Suppressor macrophage treated with lipopolysaccharide for 1 hour (primary cell): ENCODE measurements at regions not wholly inside any gene's neighbourhood (a gene's known extent, or its start where the extent isn't known, plus 50 kb on each side); places are given as distances from the start of the nearest gene placed in this dataset.
"Not testable (repeated sequence)": the region's sequence is repeated elsewhere in the genome, so short reads cannot be mapped to it uniquely, and the experiment has no call there.

Experiments used
- DNase-seq, 3 donors: peaks; one replicate each; pipeline ENCODE4 v3.0.0-alpha.2; 2020 to 2022

DNA sequence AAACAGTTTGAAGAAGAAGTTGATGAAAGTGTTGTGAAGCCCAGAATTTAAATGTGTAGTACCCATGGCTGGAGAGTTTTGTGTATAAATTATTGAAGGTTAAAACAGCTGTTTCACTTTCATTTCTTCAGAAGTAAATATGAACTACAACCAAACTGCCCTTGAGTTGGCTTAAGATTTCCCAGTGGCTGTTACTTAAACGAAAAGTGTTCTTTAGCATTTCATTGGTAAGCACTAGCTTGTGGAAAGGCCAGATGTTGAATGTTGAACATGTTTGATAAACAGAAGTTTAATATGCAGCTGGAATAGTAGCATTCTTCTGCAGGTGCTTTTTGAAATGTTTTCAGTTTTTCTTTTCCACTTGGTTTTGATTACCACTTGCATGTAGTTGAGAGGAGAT is 83.2 kb upstream of the TNRC6B start:
- DNase-seq = peak; percentile 3 to 25 (median 13)

DNA sequence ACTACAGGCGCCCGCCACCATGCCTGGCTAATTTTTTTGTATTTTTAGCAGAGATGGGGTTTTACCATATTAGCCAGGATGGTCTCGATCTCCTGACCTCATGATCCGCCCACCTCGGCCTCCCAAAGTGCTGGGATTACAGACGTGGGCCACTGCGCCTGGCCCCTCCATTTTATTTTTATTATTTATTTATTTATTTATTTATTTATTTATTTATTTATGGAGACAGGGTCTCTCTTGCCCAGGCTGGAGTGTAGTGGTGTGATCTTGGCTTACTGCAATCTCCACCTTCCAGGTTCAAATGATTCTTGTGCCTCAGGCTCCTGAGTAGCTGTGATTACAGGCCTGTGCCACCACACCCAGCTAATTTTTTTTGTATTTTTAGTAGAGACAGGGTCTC is 77.8 kb upstream of the TNRC6B start:
- DNase-seq = not testable (repeated sequence)

DNA sequence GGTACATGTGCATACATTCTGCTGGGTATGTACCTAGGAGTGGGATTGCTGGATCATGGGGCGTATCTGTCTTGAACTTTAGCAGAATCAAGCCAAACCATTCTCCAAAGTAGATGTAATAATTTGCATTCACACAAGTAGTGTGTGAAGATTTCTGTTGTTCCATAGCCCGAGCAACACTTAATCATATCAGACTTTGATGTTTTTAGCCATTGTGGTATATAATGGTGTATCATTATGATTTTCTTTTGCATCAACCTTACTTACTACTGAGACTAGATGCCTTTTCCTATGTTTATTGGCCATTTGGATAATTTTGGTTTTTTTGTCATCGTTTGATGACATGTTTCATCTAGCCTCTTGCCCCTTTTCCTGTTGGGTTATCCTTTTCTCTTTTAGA is 72.0 kb upstream of the TNRC6B start:
- DNase-seq = no peak

DNA sequence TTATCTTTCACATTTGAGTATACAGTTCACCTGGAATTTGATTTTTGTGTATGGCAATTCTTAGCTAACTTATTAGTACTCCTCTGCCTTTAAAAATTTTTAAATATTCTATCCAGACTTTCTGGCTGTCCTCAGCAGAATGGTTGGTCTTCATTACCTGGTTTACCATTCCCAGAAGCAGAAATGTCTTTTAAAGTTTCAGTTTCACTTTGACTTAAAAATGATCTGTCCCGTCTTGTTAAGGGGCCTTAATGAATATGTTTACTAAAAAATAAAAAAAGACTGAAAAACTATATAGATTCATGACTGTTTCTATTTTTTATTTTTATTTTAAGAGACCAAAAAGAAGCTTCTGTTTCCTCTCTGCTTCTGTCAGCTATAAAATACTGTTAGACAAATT is 70.5 kb upstream of the TNRC6B start:
- peak; percentile 4 to 55 (median 24) for DNase-seq

GRCh38 chr22:40107851-40108378 is 69.8 kb upstream of the TNRC6B start:
- DNase-seq = peak in 1 of 3 donors; percentile 18

- DNase-seq = no peak
Measured at GRCh38 chr22:40108396-40108795, 69.3 kb upstream of the TNRC6B start.

GRCh38 chr22:40108926-40109325 is 68.8 kb upstream of the TNRC6B start:
- not testable (repeated sequence) for DNase-seq

DNA sequence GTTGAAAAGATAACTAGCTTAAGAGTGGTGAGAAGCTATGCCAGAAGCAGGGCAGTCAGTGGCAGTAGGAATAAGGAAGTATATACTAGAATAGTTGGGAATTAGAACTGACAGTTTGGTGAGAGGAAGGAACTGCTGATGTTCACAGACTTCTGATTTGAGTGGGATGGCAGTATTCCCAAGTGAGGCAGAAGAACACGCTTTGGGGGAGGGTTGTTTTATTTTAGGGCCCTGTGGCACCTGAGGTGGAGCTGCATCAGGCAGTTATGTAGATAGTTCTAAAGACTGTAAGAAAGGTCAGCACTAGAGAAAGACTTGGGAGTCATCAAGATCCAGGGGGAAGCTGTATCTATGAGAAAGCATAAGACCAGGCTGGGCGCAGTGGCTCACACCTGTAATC is 66.3 kb upstream of the TNRC6B start:
- peak; percentile 5 to 23 (median 19) for DNase-seq

- no peak for DNase-seq
Measured at GRCh38 chr22:40112595-40112994, 65.1 kb upstream of the TNRC6B start.

- no peak for DNase-seq
Measured at GRCh38 chr22:40113696-40114095, 64.0 kb upstream of the TNRC6B start.

GRCh38 chr22:40114411-40114810 is 63.3 kb upstream of the TNRC6B start:
- no peak for DNase-seq

- DNase-seq = no peak
Measured at GRCh38 chr22:40116496-40117200, 61.1 kb upstream of the TNRC6B start.

GRCh38 chr22:40118979-40119378 is 58.7 kb upstream of the TNRC6B start:
- no peak for DNase-seq

DNA sequence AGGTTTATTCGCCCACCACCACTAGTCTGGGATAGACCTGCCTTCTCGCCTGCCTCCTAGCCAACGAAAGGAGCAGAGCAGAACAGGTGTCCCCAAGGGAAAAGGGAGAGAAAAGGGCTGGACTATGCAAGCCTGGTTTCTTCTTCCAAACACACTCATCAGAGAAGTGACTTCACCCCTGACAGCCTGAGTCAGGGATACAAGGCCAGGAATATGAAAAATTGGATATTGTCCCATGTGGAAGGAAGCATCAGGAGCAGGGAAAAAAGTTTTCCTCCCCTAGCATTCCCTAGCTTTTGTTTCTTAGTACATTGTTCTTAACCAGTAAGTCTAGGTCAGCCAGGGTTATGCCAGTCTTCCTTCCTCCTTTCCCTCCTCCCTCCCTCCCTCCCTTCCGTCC is 56.9 kb upstream of the TNRC6B start:
- DNase-seq = no peak

- no peak for DNase-seq
Measured at GRCh38 chr22:40121461-40121860, 56.3 kb upstream of the TNRC6B start.

GRCh38 chr22:40122792-40123191 is 54.9 kb upstream of the TNRC6B start:
- DNase-seq = no peak

DNA sequence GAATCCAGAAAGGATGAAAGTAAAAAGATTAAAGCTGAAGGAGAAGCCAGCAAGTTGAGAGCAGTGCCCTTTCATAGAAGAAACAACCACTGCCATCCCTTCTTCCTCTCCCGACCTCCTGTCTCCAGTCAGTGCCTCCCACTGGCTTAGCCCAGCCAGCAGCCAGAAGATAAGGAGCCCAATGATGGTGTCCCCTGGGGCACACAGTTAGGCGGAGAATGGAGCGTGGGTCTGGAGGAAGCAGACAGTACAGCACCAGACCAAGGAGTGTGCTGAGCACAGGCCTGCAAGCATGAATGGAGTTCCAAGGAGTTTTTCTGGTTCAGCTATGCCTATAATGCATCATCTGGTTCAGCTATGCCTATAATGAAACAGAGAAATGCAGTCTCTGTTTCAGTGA is 54.3 kb upstream of the TNRC6B start:
- DNase-seq = no peak
